Hepatic stellate cell (primary cell): ENCODE measurements at regions not wholly inside any gene's neighbourhood (a gene's known extent, or its start where the extent isn't known, plus 50 kb on each side); places are given as distances from the start of the nearest gene placed in this dataset.
A peak's percentile ranks its signal among the peaks of the same experiment; 100 is the strongest.
"Not testable (repeated sequence)": the region's sequence is repeated elsewhere in the genome, so short reads cannot be mapped to it uniquely, and the experiment has no call there.

ENCODE experiments used
- DNase-seq: peaks from one replicate; pipeline ENCODE4 v3.0.0; 2011; ENCODE audit warnings: low spot score

DNA sequence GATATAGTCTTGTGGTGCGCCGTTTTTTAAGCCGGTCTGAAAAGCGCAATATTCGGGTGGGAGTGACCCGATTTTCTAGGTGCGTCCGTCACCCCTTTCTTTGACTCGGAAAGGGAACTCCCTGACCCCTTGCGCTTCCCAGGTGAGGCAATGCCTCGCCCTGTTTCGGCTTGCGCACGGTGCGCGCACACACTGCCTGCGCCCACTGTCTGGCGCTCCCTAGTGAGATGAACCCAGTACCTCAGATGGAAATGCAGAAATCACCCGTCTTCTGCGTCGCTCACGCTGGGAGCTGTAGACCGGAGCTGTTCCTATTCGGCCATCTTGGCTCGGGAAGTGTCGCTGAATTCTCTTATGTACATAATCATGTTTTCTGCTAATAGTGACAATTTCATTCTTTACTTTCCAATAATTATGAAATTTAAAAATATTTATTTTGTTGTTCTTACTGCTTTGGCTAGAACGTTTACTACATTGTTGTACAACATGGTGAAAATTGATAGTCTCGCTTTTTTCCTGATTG, 61.2 kb upstream of the MINDY3 start:
- DNase-seq, result not testable (repeated sequence)

DNA sequence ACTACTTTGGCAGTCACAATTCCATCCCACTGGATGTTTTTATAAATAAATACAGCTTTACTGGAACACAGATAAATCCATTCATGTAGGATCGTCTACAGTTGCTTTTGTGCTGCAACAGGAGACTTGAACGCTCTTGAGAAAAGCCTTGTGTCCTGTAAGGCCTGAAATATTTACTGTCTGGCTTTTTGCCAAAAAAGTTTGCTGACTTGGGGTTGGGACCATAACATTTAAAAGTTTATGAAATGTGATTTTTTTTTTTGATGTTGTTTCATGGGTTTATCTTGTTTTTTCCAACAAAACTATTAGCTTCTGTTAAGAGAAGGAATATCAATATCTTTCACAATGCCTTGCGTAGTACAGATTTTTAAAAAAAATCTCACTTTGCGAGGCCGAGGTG, 71.1 kb upstream of the MINDY3 start:
- DNase-seq, result no peak

DNA sequence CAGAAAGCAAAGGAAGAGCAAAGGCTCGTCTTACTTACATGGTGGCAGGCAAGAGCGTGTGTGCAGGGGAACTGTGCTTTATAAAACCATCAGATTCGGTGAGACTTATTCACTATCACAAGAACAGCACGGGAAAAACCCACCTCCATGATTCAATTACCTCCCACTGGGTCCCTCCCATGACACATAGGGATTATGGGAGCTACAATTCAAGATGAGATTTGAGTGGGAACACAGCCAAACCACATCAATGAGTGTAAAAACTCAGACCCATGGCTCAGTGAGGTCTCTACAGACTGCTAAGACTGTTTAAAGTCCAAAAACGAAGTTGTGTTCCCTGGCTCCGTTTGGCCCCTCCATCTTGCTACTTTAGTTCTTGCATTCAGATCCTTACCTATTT, 79.2 kb upstream of the MINDY3 start:
- DNase-seq, result not testable (repeated sequence)

DNA sequence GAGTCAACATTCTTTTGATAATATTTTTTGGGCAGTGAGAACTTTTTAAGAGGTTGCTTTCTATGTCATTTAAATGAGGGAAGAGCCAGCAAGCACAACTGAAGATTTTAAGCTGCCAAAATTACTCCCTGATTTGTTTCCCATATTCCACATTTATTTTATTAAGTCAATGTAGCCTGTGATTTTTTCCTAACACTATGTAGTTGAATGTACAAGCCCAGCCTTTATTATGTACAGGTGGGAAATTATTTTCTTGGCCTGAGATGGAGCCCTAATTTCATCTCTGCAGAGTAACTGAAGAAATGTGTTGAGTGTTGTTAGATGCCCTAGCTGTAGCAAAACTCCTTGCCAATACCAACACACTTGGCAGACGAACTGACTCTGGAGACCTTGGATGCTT, 83.1 kb upstream of the MINDY3 start:
- no peak for DNase-seq

DNA sequence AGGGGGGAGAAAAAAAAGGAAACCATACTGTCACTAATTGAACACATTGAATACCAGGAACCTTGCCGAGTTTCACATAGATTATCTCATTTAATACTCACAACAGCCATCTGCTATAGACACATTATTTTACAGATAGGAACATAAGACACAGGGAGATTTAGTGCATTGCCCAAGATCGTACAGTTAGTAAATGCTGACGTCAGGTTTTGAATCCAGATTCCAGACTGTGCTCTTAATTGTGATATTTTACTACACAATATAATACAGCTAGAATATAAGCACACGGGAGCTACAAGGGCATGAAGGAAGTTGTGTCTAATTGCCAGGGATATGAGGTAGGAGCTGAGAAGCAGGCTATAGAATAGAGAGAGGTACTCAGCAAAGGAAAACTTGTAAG, 93.9 kb upstream of the MINDY3 start:
- no peak for DNase-seq

DNA sequence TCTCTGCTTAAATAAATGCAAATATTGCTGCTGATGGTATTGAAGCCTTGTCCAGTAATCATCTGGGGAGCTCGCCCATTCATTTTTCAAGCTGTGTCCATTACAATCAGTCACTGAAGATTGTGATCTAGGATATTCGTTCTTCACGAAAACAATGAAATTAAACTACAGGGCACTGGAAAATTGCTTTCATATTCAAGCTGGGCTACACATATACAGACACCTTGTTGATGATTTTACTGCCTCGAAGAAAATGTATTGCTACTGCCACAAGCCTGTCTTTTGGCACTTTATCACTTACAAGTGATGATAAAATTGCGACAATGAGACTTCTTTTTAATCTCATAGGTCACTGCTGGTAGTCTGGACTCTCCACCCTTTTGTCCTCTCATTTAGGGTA, 100.0 kb upstream of the MINDY3 start:
- DNase-seq, result no peak

DNA sequence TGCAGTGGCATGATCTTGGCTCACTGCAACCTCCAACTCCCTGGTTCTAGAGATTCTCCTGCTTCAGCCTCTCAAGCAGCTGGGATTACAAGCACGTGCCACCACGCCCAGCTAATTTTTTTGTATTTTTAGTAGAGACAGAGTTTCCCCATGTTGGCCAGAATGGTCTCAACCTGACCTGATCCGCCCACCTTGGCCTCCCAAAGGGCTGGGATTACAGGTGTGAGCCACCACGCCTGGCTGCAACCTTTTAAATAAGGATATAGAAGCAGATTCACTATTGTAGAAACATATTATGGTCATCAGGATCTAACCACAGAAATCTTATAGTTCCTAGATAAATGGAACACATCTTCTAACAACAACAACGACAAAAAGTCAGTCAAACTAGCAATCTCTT, 112.4 kb upstream of the MINDY3 start:
- DNase-seq, result not testable (repeated sequence)

DNA sequence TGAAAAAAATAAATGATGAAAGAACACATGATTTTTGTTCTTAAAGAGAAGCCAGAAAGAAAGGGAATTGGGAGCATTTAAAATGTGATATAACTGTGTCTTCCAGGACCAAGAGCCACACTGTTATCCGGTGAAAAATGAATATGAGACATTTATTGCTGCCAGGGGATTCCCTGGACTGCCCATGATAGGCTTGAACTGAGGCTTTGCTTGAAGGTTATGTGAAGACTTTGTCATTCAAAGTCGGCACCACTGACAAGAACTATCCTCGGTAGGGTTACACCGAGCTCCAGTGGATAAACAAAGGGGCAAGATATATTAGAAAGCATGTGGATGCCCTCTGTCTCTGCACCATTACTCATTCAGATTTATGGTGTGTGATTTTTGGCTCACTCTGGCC, 125.4 kb upstream of the MINDY3 start:
- DNase-seq, result no peak

DNA sequence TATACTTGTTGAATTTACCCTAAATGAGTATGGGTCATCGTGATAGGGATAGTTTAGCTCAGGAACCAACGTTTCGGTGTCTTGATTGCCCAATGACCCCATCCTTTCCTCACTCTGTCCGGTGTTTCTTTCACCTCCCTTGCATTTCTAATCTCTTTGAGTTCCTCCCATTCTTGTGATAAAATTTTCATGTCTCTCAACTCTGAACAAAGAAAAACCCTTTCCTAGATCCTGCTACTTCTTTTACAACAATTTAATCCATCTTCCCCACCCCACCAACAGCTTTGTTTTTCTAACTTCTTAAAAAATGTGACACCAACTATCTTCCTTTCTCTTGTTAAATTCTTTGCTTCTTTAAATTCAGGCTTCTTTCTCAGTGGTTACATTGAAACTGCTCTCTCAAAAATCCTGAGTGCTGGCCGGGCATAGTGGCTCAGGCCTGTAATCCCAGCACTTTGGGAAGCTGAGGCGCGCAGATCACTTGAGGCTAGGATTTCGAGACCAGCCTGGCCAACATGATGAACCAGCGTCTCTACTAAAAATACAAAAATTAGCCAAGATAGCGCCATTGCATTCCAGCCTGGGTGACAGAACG, 130.3 kb upstream of the MINDY3 start:
- DNase-seq, result no peak

DNA sequence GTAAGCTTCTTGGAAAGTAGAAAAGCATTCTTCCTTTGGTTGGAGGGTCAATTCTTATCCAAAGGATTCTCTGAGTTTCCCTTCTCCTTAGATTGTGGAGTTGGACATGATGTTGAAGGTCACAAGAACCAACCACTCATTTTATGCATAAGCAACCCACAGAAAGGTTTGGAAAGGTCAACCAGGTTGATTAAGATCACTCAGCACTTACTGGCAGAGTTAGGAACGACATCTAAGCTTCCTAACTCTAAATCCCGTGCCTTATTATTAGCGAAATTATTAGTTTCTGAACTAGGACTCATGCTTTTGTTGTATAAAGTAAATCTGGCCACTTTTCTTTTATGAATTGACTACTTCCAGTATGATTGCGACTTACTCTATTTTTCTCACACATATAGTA, 137.0 kb upstream of the MINDY3 start:
- no peak for DNase-seq

DNA sequence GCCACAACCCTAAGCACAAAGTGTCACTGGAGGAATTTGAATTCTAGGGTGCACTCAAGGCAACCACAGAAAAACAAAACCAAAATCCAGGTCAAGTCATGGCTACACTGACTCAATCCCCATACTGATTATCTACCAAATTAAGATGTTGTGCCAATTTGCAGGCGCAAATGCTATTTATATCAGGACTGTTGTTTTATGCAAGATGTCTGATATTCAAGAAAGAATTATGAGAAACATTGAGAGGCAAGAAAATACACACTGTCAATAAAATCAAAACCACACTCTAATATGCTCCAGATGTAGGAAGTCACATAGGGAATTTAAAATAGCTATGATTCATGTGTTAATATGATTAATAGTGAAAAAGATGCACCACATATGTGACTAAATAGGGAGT, 141.3 kb upstream of the MINDY3 start:
- DNase-seq, result no peak

DNA sequence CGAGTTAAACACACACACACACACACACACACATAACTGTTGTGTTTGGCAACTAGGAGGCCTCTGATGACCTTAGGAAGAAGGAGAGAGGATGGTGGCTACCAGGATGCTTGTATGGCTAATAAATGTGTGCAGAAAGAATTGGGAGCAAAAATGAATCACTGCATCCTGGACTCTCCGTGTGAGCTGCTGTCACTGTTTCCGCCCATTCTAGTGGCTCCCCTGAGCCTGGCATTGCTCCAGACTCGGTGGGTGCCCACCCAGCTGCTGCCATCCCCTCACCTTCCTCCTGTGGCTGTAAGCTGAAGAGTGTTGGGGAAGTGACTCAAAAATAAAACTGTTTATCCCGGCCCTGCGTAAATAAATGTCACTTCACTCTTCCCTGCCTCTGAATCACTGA, 149.5 kb upstream of the MINDY3 start:
- no peak for DNase-seq

DNA sequence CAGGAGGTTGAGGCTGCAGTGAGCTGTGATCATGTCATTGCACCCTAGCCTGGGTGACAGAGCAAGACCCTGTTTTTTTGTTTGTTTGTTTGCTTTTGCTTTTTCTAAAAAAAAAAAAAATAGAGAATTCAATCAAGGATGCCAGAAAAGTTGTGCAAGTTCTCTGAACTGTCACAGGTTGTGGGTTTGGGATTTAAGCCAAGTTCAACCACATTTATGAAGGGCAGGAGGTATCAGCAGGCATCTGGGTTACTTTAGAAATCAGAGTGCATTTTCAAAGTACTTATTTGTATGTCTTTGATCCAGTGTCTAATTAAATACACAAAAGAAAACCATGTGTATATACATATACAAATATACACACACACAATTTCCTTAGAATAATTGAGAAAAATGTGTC, 151.2 kb upstream of the MINDY3 start:
- DNase-seq, result no peak

DNA sequence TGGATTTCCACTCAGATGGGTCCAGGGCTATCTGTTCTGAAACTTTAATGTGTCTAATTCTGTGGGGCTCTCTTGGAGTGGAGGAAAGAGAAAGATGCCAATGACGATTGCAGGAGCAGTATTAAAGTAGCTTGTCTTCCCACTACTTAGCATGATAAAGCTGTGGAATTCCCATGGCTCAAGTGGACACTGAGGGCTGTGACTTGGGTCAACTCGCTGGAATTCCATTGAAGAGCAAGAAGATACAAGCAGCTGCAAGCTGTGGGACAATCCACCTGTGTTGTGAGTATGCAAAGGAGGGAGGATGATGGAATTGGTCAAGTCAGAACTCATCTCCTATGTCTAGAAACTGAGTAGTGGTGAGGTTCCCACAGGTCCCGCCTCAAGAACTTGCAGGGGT, 154.2 kb upstream of the MINDY3 start:
- DNase-seq, result no peak

DNA sequence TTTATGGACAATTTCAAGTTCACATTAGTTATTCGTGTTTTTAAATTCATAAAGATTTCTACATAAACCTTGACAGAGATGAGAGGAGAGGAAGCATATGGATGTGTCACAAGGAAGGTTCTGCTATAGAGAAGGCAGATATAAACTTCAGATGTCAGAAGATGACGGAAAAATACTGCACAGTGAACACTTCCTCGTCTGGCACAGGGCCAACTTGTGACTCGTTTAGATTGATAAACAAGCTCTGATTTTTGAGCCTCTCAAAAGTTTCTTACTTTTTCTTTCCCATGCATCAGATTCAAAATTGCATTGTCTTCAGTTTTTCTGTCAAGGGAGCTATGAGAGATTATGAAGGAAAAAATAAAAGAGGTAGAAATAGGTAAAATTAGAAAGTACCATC, 156.4 kb upstream of the MINDY3 start:
- DNase-seq, result no peak

DNA sequence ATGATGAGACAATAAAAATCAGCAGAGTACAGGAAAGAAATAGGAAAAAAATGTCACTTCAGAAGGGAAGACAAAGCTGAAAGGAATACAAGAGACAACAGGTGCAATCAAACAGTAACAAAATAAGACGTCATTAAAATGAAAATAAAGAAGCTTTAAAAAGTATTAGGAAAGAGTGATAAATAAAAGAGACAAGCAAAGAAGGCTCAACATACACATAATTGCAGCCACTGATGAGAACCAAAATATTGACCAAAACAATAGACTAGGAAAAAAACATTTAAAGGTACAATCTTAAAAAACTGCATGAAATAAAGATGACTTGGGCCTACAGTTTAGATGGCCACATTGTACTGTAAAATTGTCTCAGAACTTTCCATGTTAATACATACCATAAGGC, 160.5 kb upstream of the MINDY3 start:
- no peak for DNase-seq

DNA sequence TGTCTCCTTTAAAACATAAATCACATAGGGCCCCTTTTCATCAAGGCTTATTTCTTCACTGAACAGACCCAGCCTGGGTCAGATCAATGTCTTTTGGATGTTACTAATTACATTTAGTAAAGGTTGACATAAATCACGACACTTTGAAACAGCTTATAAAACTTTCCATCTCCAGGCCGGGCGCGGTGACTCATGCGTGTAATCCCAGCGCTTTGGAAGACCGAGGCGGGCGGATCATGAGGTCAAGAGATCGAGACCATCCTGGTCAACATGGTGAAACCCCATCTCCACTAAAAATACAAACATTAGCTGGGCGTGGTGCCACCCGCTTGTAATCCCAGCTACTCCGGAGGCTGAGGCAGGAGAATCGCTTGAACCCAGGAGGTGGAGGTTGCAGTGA, 166.5 kb upstream of the MINDY3 start:
- DNase-seq, result not testable (repeated sequence)

DNA sequence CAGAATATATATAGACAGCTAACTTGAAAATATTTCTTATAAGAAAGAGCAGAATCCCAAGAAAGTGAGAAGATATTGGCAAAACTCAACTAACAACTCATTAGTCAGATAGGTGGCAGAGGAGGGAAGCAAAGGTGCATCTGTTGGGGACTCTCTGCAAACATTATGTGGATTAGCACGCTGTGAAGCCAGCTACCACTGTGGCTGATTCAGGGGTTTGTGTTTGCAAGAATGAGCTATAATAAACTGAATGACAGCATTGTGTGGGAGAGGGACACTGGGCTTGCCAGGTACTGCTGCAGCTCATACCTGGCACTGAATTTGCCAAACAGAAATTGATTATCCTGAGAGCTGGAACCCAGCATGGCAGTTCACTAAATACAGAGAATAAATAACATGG, 170.3 kb upstream of the MINDY3 start:
- no peak for DNase-seq

DNA sequence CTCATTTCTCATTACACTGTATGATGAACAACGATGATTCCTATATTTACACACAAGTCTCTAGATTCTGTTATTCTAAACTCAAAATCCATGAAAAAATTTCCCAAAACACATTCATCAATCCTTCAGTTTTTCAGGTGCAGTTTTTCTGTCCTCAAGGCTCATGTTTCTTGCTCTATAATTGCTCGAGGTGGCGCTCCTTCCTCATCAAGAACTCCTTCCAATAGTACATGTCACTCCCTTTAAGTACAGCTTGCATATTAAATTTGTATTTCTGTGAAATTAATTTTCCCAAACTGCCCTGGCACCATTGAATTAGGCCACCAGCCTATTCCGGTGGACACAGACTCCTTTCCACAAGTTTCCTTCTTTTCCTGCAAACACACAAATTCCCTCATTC, 188.7 kb upstream of the MINDY3 start:
- DNase-seq, result no peak

DNA sequence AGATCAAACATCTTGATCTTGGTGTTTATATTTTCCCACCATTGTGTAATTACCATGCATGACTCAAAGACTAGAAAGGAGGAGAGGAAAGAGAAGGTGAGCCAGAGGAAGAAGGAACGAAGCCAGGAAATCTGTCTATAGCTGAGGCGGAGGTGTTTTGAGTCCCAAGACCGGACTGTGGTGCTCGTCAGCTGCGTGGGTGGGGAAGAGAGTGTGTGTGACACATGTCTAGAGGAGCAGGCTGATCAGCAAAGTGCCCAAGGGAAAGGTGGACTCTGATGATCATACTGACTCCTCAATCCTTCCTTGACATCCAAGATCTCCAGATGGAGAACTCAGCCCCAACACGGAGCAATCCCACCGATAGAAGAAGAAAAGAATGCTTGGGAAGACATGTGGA, 189.5 kb upstream of the MINDY3 start:
- DNase-seq, result no peak

DNA sequence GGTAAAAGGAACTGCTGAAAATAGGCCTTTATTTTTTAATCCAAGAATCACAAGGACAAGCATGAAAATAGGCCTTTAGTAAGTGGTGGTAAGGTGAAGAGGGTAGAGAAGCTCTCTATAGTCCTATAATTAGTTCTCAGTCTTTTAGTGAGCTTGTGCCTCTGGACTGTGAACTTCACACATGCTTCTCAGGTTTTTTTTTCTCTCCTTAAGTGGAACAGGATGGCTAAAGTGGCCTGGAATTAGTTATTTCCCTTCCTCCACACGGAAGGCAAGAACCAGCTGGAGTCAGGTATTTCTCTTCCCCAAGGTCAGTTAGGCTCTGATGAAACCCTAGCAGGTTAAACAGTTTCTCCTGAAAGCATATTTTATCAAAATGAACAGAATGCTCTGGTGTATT, 203.0 kb upstream of the MINDY3 start:
- DNase-seq, result no peak

DNA sequence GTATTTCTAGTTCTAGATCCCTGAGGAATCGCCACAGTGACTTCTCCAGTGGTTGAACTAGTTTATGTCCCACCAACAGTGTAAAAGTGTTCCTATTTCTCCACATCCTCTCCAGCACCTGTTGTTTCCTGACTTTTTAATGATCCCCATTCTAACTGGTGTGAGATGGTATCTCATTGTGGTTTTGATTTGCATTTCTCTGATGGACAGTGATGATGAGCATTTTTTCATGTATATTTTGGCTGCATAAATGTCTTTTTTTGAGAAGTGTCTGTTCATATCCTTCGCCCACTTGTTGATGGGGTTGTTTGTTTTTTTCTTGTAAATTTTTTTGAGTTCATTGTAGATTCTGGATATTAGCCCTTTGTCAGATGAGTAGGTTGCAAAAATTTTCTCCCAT, 223.2 kb upstream of the MINDY3 start:
- not testable (repeated sequence) for DNase-seq

DNA sequence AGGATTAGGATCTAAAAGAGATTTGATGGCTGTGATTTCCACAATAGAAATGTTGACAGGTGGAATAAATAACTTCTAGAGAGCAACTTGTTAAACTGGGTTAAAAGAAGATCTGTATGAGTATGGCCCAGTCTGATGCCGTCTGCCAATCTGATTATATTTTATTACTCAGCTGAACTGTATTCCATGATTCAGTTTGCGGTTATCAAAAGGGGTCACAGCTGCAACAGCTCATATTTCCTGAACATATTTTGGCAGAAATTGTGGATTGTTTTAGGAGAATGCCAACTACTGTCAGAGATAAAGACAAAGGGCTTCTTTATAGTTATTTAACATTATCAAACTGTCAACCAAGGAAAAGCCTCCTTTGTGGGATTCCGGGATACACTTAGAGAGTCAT, 244.8 kb upstream of the MINDY3 start:
- DNase-seq, result no peak

DNA sequence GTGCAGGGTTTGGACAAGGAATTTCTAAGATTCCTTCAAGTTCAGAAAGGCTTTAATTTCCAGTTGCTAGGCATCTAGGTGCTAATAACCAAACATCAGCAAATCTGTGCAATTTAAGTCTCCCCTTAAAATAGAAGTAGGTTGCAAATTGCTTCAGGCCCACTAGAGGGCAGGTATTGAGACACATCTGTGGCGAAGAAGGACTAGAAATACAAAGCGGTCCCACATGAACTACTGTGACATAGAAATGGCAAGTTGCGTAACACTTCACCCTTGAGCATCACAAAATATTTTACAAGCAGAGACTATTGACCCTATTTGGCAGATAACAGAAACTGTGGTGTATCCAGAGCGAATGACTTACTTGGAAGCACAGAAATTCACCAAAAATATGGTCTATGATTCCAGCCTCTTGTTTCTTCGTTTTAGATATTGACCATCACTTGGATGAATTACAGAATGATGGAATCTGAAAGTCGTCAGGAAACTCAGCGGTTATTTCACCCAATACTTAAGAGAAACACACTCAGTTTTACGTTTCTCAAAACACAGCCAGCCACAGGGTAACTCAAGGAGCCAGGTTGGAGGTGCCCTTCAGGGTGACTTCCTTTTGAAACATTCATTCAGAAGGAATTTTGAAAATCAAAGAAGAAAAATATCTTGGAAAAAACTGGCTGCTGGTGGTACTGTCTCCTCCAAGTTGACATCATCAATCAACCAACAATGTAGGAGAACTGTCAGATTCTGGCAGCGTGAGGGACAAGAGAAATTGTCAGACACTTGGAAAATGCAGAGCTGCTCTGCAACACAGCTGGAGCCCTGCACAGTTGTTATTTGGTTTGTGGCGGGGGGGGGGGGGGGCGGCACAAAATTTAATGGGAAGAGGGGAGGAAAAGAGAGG, 256.3 kb upstream of the MINDY3 start:
- peak; percentile 2 for DNase-seq
